Uterus (tissue), 2 donors: ENCODE measurements at regions not wholly inside any gene's neighbourhood (a gene's known extent, or its start where the extent isn't known, plus 50 kb on each side); places are given as distances from the start of the nearest gene placed in this dataset.

Experiments
- CTCF ChIP-seq, 4 experiments: fragments of 200-600 bp in 2 of 4; fragments of 450-650 bp in 2 of 4; sonication (generic) in 2 of 4; IDR thresholded peaks; one replicate each; pipeline ENCODE4 v1.5.1; 2016 to 2019; ENCODE audit warnings: antibody characterized with exemption in 4 of 4, mild to moderate bottlenecking in 2 of 4, moderate library complexity in 1 of 4
- POLR2A ChIP-seq, 2 donors: fragments of 450-650 bp; IDR thresholded peaks; one replicate each; pipeline ENCODE4 v1.6.1; 2016; ENCODE audit warnings: antibody characterized with exemption in 2 of 2, mild to moderate bottlenecking in 1 of 2, moderate library complexity in 1 of 2

GRCh38 chr19:30287973-30288372 is 84.2 kb upstream of the ZNF536 start:
- TF ChIP-seq POLR2A (IDR thresholded peaks at IDR 0.05) = no peak
- no peak for TF ChIP-seq CTCF (IDR thresholded peaks at IDR 0.05)
